T-helper 1 cell (primary cell): ENCODE measurements at regions not wholly inside any gene's neighbourhood (a gene's known extent, or its start where the extent isn't known, plus 50 kb on each side); places are given as distances from the start of the nearest gene placed in this dataset.

ENCODE experiments used
- DNase-seq, 5 donors: peaks; one replicate each; pipeline ENCODE4 v3.0.0-alpha.2; 2012 to 2020

GRCh38 chr1:2934642-2935081 lies 86.6 kb upstream of the ACTRT2 start:
- DNase-seq: no peak

DNA sequence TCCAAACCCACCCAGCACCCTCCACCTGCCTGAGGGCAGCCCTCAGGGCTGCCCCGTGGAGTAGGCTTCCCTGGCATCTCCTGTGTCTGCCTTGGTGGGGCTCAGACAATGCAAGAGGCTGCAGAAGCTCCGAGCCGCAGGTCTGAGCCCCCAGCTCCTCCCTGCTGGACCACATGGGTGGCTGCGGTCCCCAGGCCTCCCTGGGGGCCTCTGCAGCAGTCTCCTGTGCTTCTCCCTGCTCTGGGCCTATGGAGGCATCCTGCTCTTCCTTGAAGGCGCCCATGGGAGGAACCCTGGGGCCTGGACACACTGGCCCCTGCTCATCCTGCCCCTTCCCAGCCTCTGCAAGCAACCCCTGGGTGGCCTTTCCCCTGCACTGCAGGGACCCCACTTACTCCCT lies 86.1 kb upstream of the ACTRT2 start:
- DNase-seq: no peak

DNA sequence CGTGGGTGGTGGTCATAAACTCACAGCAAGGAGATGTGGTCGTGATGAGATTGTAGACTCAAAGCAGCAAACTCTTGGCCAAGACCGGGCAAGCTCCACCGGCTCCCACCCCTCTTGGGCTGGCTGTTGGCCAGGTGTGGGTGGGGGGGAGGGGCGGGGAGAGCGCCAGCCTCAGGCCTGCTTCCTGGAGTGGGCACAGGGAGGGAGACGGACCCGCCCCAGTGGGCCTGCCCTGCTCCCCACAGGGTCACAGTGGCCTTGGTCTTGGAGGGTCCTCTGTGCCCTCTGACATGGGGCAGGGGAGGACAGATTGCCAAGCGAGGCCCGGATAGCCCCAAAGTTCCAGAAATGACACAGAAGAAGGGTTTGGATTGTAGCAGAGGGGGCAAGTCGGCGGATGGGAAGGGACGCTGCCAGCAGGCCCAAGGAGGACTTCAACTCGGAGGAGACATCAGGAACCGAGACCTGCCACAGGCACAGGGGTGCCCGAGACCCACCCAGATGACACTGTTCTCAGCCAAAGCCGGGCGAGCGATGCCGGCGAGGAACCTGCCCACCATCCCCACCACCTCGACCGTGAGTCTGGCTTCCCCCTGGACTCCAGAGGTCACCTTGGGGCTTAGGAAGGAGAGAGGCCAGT lies 85.4 kb upstream of the ACTRT2 start:
- DNase-seq: no peak

GRCh38 chr1:2936559-2937515 lies 84.4 kb upstream of the ACTRT2 start:
- DNase-seq: no peak

DNA sequence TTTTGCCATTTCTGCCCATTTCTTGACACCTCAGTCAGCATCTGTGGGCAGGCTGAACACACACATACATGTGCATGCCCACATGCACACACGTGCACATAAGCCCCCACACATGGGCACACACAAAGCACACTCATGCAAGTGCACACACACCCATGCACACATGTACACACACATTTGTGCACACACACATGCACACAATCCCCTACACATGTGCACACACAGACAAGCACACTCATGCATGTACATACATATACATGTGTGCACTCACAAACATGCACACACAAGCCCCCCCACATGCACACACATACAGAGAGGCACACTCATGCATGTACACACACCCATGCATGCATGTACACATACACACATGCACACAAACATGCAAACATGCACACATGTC lies 83.5 kb upstream of the ACTRT2 start:
- DNase-seq: no peak

- no peak for DNase-seq
Measured at GRCh38 chr1:2939041-2939552, 82.2 kb upstream of the ACTRT2 start.

DNA sequence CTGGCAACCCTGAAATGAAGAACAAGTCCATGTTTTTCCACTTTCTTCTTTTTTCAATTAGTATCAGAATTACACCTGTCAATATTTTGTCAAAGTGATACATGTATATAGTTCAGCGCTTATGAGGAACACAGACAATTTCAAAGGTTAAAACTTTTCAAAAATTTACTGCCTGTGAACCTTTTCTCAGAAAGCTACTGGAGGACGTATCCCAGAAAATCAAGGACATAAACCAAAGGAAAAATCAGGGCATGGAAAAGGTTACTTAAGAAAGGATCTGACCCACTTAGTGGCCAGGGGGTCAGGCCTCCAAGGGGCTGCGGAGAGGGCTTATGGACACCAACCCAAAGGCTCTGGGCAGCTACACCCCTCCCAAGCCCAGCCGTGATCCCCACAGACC lies 81.1 kb upstream of the ACTRT2 start:
- DNase-seq: no peak

GRCh38 chr1:2941040-2941439 lies 80.2 kb upstream of the ACTRT2 start:
- DNase-seq: no peak

GRCh38 chr1:2941907-2942306 lies 79.4 kb upstream of the ACTRT2 start:
- DNase-seq: no peak

- DNase-seq: no peak
Measured at GRCh38 chr1:2942410-2942809, 78.9 kb upstream of the ACTRT2 start.

DNA sequence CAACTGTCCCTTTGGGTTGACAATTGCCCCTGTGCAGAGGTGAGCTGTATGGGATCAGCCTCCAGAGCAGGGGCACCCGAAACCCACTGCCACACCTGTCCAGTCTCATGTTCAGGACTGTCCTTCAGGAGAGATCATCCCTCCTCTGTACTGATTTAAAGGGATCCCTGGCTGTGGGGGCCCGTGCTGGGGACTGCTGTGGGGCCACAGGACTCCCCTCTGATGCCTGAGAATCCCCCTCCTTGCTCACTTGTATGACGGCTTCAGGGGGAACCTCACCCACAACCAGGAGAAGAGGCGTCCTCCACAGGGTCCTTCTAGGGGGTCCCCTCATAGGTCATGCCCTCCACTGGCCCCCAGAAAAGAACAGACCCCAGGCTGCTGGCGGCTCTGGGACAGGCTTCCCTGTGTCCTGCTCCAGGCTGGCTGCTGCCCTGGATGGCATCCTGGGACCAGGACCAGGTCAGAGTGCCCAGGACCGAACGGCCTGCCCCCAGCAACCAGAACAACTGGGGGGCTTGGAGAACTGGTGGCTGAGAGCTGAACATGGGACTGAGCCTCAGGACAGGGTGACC lies 77.5 kb upstream of the ACTRT2 start:
- no peak for DNase-seq

DNA sequence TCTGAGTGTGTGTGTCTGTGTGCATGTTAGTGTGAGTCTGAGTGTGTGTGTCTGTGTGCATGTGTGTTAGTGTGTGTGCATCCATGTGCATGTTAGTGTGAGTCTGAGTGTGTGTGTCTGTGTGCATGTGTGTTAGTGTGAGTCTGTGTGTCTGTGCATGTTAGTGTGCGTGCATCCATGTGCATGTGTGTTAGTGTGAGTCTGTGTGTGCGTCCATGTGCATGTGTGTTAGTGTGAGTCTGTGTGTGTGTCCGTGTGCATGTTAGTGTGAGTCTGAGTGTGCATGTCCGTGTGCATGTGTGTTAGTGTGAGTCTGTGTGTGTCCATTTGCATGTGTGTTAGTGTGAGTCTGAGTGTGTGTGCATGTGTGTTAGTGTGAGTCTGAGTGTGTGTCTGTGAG lies 76.6 kb upstream of the ACTRT2 start:
- no peak for DNase-seq

DNA sequence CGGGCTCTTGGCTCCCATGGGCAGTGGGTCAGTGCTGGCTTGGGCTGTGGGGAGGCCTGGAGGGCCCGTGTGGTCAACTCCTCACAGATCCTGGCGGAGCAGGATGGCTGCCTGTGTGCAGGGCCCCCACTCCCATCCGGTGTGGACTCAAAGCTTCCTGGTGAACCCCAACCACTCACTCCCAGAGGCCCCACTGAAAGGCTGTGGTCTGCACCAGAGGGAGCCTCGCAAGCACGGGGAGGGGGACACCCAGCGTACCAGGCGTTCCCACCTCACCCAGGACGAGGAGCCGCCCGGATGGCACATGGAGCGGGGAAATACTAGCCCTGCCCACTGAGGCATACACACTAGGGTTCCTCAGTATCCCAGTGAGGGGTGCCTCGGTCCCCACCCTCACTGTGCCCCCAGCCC lies 75.4 kb upstream of the ACTRT2 start:
- no peak for DNase-seq

GRCh38 chr1:2946291-2946690 lies 75.0 kb upstream of the ACTRT2 start:
- DNase-seq: no peak

GRCh38 chr1:2946999-2947690 lies 74.1 kb upstream of the ACTRT2 start:
- no peak for DNase-seq

DNA sequence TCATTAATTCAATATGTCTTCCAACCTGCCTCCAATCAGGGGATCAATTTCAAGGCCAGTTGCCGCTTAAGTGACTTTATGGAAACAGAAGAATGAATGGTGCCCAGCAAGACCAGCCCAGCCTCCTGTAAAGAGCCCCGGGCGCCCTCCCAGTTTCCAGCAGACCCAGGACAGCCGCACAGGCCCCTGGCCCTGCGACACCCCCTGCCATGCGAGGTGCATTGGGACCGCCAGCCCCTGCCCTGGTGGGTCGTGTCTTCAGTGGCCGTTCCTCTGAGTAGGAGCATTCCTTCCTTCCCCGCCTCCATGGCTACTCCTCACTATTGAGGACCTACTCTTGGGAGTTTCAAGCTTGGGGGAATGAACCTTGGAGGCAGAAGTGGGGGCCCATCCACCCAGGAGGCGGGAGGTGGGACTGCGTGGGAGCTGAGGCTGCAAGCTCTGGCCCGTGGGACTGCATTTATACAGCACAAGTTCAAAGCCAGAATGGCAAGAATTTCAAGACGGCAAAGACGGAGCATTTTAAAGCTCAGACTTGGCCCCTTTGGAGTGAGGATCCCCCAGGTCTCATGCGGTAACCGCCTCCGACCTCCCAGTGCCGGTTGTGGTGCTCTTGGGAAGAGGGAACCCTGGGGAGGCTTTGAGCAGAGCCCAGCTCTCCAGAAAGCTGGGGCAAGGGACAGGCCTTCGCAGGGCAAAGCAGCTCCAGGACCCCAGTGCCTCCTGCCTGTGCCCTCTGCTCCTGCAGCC lies 73.1 kb upstream of the ACTRT2 start:
- DNase-seq: no peak

DNA sequence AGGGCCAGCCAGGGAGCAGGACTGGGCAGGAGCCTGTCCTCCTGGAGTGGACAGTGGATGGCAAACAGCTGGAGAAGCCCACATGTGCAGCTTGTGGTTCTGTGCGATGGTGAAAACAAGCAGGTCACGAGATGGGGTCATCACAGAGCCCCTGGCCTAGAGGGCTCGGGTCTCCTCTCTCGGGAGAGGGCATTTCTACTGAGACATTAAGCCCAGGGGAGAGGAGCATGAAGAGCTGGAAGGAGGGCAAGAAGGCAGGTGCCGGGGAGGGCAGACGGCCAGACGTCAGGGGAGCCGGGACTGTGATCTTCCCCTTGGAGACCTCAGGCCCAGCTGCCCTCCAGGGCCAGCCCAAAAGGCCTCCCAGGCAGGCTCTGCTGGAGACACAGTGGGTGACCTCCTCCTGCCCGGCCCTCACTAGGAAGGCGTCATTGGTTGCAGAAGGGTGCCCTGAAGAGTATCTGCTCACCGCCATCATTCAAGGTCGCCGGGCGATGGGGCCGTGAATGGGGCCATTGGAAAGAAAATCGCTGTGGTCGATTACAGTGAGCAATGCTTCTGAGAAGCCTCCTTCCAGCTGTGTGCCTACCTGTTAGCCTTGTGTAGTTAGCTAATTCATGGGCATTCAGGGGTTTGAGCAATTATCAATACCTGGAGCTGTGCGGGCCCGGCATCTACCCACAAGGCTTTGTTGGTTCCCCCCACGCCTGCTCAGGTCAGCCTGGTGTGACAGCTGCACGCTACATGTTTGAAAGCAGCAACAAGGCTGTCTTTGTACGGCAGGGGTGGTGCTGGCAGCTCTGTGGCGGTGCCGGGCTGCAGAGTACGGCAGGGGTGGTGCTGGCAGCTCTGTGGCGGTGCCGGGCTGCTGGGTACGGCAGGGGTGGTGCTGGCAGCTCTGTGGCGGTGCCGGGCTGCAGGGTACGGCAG lies 72.3 kb upstream of the ACTRT2 start:
- no peak for DNase-seq

GRCh38 chr1:2949966-2950925 lies 71.0 kb upstream of the ACTRT2 start:
- DNase-seq: no peak

GRCh38 chr1:2950926-2951305 lies 70.4 kb upstream of the ACTRT2 start:
- no peak for DNase-seq

- DNase-seq: no peak
Measured at GRCh38 chr1:2951856-2952255, 69.4 kb upstream of the ACTRT2 start.
